ACHN (cell line): ENCODE measurements at regions not wholly inside any gene's neighbourhood (a gene's known extent, or its start where the extent isn't known, plus 50 kb on each side); places are given as distances from the start of the nearest gene placed in this dataset.
"Not testable (repeated sequence)": the region's sequence is repeated elsewhere in the genome, so short reads cannot be mapped to it uniquely, and the experiment has no call there.

ENCODE experiments used
- DNase-seq: peaks from one replicate; pipeline ENCODE4 v3.0.0-alpha.2; 2015
- in situ Hi-C: cut with HindIII; loops from 2 replicates; pipeline ENCODE4 v1.10.0; 2017; ENCODE audit warnings: low sequenced_read_pairs, low pct_ligation_motif_present, low pct_unique_long_range_greater_than_20kb

DNA sequence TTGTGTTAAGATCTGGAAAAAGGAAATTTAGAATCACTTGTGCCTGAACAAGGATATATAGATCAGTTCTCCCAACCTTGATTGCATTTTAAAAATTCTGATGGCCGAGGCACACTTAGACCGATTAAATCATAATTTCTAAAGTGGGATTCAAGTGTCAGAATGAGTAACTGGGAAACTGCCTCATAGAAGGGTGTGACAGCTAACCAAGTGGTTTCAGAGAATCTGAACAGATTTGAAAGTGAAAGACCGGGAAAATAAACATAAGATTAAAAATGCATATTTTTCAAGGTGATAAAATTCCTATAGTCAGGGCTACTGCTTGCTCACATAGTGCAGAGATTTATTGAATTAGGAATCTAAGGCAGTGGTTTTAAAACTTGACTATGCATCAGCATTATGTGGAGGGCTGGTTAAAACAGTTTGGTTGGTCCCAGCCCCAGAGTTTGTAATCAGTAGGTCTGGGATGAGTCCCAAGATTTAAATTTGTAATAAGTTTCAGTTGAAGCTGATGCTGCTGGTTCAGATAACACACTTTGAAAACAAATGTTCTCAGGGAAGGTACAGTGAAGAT lies 314.3 kb downstream of the NSUN3 start:
- DNase-seq, in situ Hi-C loops: not testable (repeated sequence)

DNA sequence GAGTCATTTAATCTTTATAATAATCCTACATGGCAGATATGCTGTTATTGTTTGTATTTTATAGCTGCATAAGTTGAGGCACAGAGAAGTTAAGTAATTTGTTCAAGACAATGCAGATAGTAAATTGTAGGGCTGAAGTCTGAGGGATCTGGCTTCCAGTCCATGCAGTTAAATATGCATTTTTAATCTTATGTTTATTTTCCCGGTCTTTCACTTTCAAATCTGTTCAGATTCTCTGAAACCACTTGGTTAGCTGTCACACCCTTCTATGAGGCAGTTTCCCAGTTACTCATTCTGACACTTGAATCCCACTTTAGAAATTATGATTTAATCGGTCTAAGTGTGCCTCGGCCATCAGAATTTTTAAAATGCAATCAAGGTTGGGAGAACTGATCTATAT lies 315.0 kb downstream of the NSUN3 start:
- in situ Hi-C loops, DNase-seq: not testable (repeated sequence)

DNA sequence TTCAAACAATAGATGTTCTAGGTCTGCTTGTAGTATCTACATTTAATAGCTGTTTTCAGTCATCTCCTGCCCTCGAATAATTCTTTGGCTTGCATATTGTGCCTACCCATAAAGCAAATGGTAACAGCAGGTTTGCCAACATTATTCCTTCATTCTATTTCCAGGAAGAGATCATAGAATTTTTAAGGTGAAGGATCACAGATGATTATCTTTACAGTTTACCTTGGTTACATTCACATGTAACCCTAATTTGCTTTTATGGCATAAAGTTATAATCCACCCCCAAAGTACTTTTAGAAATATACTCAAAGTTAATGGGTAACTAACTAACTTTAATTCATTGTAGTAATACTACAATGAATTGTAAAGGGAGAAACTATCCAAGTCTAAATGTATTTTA lies 315.5 kb downstream of the NSUN3 start:
- in situ Hi-C loops = no loop called here
- no peak for DNase-seq

DNA sequence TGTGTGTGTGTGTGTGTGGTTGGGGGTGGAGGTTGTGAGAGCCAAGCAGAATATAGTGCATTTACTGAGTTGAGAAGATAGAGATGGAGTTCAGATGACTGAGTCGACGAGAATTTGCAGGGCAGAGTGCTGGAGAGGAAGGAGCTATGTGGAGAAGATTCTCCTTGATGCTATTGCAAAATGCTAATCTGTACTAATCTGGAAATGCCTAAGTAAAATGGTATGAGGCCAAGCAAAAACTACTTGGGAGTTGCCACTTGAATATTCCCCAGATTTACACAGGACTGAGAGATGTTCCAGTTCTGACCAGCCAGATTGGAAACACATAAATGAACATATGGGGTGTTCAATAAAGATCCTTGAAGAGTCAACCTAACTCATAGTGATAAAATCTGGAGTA lies 316.4 kb downstream of the NSUN3 start:
- in situ Hi-C loops = no loop called here
- no peak for DNase-seq

DNA sequence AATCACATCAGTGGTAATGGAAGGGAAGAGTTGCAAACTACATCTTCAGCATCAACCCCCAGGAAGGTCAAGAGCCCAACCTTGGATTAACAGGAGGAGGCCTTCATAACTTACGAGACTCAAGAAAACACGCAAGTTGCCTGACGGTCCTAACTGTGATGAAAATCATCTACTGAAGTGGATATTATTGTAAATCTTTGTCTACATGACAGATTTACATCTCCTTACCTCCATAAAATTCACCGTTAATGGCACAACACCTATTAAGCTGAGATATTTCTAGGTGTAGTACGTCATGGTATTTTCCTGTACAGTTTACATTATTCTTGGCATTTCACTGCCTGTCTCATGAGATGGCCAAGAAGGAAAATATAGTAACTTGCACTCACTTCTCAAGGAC lies 332.0 kb downstream of the NSUN3 start:
- in situ Hi-C loops = no loop called here

DNA sequence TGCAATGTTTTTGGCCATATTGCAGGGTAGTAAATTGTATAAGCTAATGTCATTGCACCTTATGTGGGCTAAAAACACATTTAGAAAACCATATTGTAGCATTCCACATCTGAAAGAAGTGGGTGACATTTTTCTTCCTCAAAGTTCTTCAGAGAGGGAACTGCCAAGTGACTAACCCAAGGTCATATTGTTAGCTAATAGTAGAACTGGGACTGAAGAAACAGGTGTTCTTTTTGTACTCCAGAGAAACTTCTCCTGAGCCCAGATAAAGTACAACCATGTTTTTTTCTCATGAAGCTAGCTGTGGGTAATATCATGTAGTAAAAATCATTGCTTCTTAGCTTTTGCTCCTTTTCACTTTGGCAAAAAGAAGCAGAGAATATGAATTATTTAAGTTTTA lies 333.0 kb downstream of the NSUN3 start:
- in situ Hi-C loops = no loop called here
- DNase-seq = no peak

More for the DNA sequence above, 332.0 kb downstream of the NSUN3 start:
- DNase-seq = no peak

DNA sequence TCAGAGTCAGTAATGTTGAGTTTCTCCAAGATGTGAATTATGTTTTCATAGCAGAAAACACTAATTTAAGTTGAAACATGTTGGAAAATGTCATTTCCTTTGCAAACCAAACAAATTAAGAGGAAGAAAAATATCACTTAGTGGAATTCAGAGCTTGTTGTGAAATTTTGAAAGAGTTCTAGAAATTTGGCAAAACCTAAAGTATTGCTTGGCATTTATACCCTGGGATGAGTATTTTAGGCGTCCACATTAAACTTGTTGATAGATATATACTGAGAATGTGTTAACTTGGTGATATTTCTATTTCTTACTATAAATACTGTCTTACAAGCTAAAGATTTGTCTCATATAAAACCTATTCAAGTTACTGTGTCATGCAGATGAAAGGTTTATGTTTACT lies 335.2 kb downstream of the NSUN3 start:
- in situ Hi-C loops = no loop called here
- no peak for DNase-seq

DNA sequence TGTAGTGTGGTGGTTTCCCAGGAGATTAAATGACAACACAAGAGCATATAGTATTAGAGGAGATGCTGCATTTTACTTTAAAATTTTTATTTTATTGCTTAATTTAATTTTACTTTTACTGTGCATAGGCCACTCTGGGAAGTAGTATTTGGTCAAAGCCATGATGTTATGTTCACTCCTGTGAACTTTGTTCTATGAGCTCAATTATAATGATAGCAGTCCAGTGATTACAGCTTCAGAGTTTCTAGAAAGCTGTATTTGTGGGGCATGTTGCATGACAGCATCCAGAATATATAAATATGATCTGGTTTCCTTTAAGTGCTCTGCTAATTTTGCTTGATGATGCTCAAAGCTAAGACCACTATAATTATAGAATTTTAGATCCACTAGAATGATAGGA lies 338.6 kb downstream of the NSUN3 start:
- in situ Hi-C loops = no loop called here

DNA sequence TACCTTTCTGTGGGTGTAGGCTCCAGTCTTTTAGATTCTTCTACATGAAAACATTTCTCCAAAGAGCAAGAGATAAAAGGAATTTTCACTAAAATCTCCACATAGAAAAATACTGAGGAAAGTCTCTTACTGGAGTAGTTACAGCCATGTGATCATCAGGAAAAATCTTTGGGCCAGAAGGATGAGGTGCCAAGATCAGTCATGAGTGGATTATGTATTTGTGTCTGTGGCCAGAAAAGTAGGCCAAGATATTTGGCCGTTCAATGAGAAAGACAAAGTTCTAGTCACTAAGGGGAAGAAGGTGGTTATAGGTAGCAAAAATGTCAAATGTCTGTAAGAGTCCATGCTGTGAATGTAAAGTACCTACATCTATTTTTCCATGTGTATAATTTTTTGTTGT lies 339.3 kb downstream of the NSUN3 start:
- in situ Hi-C loops = no loop called here
- DNase-seq = no peak

More for the DNA sequence above, 338.6 kb downstream of the NSUN3 start:
- no peak for DNase-seq

DNA sequence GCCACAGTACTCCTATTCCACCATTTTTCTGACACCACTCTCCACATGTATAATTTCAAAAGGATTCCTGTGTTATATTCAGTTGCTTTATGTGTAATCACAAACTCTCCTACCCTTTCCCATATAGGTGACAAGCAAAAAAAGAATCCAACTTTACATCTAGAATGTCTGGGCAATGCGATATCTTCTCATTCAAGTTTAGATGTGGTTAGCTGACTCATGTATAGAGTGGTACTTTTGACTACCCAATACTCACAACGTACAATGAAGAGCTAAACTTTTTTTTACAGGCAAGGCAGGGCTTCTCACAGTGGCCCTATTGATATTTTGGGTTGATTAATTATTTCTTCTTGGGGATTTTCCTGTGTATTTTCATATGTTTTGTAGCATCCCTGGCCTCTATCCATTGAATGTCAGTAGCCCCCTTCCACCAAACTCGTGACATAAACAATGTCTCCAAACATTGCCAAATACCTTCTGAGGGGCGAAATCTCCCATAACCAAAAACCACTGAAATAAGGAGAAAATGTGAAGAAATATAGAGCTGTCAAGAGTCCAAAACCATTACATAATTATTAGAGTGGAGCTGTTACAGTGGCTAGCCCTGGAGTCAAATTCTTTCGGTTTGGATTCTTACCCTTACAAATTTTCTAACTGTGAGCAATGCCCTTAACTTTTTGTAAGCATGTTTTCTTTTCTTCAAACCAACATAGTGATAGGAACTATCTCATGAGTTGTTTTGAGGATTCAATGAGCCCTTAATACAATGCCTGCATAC lies 342.6 kb downstream of the NSUN3 start:
- in situ Hi-C loops = no loop called here
- DNase-seq = no peak

DNA sequence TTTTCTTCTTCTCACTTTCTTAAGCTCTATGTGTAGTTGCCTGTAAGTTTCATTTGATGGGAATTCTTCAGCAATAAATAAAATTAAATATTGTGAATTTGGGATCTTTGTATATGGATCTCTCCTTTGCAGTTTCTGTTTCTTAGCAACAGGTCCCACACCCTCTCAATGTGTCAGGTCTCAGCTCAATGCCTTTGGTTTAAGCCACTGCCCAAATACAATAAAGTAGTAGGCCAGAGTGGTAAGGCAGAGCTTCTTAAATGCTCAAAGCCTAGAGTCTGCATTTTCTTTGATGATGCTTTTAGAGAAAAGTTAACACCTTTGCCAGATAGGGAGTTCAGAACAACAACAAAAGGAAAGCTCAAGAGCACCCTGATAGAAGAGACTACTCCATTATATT lies 343.7 kb downstream of the NSUN3 start:
- in situ Hi-C loops = no loop called here
- DNase-seq = no peak

DNA sequence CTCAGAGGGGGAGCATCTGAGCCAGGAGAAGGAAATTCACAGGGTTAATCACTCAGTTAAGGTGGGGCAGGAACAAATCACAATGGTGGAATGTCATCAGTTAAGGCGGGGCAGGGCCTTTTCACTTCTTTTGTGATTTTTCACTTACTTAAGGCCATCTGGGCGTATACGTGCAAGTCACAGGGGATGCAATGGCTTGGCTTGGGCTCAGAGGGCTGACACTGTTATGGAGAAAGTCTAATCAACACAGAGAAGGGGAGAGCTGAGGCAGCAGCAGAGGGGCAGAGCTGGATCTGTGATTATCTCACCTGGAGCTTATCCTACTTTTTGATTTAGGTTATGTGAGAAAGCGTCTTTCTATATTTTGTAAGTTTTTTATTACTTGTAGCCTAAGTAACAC lies 350.1 kb downstream of the NSUN3 start:
- in situ Hi-C loops, DNase-seq: not testable (repeated sequence)

DNA sequence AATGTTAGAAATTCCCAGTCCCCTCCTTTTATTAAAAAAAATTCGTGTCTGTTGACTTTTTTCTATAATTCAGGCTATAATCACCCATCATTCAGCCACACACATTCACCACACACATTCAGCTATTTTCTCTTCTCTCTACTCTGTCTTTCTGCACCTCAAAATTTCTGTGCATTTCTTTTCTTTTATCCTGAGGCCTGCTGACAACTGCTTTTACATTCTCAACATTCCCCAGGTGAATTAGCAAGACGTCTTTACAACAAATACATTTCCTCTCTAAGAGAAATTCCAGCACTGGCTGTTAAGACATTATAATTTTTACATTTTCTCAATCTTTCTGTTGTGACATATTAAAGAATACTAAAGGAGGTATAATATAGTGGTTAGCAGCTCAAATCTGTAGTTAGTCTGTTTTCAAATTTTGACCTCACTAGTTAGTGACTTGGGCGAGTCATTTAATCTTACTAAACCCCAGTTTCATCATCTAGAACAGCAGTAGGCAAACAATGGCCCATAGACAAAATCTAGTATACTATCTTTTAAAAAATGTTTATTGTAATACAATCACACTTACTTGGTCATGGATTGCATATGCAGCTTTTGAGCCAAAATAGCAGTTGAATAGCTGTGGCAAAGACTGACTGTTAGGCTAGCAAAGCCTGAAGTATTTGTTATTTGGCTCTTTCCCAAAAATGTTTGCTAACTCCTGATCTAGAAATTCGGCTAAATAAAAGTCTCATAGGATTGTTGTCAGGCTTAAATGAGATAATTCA lies 350.7 kb downstream of the NSUN3 start:
- no peak for DNase-seq
- in situ Hi-C loops = no loop called here

DNA sequence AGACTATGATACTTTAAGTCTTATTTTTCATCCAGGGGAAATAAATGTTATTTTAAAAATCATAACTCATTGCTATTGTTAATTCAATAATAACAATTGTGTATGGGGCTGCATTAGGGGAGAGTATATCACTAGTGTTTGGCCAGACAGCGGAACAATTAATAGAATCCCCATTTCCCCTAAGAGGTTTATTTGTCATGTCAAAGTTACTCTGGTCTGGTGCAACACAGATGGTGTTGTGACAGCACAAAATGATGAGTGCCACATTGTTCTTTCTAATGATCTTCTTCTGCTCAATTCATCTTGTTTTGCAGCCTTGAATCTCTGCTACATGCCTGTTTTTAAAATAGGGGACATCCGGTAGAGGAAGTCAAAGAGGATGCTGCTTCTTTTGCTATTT lies 351.6 kb downstream of the NSUN3 start:
- DNase-seq = no peak
- in situ Hi-C loops = no loop called here

DNA sequence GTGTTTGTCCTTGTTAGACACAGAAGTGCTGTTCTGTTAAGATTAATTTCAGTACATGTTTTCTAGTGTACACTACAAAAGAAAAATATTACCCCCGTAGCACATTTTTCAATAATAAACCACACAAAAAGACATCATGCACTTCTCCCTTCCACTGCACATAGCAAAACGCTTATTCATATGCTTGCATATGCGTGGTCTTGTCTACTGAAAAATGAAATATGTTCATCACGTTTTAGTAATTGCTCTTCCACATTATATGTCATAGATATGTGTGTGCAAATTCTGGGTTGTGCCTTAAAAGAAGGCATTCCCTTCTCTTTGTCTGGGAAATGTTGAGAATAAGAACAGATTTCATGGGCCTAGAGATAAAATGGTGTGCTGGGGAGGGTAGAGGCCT lies 353.9 kb downstream of the NSUN3 start:
- DNase-seq = no peak
- in situ Hi-C loops = no loop called here

DNA sequence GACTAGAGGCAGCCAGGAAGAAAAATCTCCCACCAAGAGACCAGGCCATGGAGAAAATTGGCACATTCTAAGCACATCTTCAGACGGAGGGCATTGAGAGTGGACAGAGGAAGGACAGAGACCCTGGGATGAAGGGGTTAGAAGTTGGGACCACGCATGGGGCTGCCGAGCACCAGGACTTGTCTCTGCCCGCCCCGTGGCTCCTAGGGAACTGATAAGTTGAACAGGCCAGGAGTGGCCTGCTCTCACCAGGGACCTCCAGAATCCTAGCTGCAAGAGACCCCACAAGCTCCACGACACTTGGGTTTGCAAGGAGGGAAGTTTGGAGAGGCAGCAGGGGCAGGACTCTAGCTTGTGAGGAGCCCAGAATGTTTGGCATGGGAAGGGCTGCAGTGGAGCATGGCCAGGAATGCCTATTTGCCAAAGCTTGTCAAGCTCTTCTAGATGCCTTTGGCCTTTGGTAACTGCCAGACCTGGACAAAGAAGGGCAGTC lies 355.1 kb downstream of the NSUN3 start:
- DNase-seq = no peak
- in situ Hi-C loops = no loop called here

DNA sequence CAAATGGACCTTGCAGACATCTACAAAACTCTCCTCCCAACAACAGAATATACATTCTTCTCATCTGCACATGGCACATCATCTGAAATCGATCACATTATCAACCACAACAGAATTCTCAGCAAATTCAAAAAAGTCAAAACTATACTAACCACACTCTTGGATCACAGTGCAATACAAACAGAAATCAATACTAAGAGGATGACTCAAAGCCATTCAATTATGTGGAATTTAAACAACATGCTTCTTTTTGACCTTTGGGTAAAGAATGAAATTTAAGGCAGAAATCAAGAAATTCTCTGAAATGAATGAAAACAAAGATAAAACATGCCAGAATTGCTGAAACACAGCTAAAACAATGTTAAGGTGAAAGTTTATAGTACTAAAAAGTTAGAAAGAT lies 358.1 kb downstream of the NSUN3 start:
- in situ Hi-C loops = no loop called here
- DNase-seq = no peak

DNA sequence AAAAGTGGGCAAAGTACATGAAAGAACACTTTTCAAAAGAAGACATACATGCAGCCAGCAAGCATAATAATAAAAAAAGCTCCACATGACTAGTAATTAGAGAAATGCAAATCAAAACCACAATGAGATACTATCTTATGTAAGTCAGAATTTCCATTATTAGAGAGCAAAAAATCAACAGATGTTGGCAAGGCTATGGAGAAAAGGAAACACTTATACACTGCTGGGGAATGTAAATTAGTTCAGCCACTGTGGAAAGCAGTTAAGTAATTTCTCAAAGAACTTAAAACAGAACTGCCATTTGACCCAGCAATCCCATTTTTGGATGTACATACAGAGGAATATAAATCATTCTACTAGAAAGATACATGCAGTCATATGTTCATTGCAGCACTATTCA lies 360.7 kb downstream of the NSUN3 start:
- DNase-seq = no peak
- in situ Hi-C loops = no loop called here

DNA sequence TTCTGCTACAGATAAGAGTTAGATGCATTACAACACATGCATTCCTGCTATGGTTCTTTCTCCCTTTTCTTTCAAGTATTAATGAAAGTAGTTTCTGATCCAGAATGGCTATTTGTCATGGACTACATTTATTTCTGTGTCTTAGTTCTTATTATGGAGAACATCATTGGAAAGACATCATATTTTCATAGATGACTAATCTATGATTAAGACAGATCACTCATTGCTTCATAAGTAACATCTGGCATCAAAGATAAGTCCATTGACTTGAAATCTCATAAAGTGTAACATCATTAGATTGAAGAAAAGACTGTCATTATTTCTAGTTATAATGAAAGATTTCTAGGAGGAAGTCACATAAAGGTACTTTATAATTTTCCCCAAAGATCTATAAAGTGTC lies 366.7 kb downstream of the NSUN3 start:
- in situ Hi-C loops = no loop called here
- no peak for DNase-seq
